HG03108 (cell line): ENCODE measurements at regions not wholly inside any gene's neighbourhood (a gene's known extent, or its start where the extent isn't known, plus 50 kb on each side); places are given as distances from the start of the nearest gene placed in this dataset.

Experiments
- ATAC-seq: cut with Tn5 transposase; IDR thresholded peaks from one replicate; pipeline ENCODE4 v1.9.1; 2021; ENCODE audit warnings: moderate library complexity; ENCODE audit not compliant: unreplicated experiment

DNA sequence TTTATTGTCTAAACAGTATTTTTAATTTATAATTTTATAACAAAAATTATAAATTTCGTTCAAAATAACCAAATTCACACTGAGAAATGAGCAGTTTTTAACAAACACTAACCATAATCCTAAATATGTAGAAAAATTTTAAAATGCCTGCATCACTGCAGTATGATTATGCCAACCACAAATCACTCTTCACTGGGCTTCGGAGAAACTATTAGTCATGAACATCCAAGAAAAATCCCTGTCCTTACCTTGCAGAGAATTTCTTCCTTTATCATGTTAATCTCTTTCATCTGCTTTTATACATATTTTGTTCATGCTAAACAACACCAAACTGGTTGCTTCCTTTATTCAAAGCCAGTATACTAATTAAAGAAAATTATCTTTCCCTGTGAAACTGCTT, 511.0 kb upstream of the ALCAM start:
- ATAC-seq = no peak

DNA sequence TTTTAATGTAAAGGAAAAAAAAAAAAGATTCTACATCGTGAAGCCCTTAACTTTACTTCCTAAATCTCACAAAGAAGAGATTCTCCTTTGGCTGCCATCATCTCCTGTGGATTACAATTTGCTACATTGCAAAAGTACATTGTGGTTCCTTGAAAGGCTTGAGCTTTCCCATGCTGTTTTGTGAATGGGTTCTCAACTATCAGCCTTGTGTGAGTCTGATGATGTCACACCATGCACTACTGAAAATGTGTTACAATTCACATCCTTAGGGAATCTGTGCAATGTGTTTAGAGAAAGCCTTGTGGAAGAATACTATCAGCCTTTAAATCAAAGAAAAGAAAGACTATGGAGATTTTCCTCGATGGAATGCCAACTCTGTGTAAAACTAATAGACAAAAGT, 510.0 kb upstream of the ALCAM start:
- no peak for ATAC-seq

DNA sequence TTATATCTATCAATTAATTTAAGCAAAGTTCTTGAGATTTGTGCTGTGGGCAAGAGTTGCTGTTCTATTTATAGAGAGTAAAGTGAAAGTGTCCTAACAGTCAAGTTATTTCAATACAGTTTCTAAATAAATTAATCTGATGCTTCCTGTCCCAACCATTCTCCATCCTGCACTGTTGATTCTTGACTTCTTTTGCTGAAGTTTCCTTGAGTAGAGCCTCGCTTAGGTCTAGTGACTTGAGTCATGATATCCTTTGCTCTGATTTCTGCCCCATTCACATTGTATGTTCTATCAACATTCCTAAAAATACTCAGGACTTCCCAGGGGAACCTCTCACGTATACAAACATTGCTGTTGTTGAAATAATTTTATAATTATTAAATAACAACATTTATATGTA, 498.4 kb upstream of the ALCAM start:
- ATAC-seq = no peak

DNA sequence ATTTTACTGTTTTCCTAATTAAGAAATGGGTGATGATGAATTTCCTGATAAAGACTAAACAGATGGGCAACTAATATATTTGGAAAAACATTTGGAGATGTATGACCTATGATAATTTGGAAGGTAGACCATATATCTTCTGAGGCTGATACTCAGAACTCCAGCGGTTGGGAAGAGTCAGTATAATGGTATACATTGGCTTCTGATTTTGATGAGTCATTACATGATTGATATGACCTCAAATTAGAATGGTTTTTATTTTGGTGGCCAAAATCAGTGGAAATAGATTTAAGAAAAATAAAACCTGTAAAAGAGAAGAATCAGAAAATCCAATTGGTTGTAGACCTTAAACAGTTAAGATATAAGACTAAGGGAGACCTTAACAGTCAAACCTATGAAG, 496.4 kb upstream of the ALCAM start:
- ATAC-seq = no peak

DNA sequence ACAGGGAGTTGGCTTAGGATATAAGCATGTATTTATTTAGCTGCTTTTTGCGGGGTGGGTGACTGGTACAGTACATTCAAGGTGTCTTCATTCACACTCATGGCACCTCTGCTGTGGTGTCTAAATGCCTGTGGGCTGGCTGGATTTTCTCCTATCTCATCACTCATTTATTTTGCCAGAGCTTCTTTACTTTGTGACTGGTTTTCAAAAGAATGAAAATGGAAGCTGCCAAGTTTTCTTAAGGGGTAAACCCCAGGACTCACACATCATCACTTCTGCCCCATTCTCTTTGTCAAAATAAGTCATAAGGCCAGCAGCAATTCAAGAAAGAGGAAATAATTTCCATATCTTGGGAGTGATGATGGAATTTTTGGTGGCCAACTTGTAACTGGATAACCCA, 493.4 kb upstream of the ALCAM start:
- no peak for ATAC-seq

DNA sequence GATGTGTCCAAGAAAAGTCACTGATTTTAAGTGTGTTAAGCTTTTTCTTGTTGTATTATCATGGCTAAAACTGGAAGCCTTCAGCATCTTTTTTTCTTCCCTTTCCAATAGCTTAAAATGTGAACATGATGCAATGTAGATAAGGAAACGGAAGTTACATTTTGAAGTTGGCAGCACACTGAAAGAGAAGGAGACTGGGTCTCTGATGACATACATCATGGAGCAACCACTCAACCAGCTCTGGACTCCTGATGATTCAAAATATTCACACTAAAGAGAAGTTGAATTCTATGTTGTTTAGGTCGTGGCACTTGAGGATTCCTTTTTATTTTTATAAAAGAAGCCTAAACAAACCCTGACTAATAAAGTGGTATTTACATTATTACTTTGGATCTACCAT, 488.3 kb upstream of the ALCAM start:
- no peak for ATAC-seq

DNA sequence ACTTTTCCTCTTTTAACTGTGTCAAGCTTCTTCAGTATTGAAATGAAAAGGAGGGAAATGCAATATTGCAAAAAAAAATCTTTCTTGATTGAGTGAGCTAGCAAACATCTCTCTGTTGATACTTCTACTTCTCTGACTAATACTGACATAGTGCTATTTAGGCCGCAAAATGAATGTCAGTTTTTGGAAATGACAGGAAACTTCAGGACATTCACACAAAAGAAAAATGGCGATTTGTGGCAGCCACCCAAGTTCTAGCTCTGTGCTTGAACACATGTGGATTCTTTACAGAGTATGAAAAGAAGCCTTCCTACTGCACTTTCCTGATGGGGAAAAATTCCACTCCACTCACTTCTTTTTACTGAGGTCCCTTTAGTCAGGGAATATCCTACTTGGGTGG, 486.8 kb upstream of the ALCAM start:
- ATAC-seq = no peak

DNA sequence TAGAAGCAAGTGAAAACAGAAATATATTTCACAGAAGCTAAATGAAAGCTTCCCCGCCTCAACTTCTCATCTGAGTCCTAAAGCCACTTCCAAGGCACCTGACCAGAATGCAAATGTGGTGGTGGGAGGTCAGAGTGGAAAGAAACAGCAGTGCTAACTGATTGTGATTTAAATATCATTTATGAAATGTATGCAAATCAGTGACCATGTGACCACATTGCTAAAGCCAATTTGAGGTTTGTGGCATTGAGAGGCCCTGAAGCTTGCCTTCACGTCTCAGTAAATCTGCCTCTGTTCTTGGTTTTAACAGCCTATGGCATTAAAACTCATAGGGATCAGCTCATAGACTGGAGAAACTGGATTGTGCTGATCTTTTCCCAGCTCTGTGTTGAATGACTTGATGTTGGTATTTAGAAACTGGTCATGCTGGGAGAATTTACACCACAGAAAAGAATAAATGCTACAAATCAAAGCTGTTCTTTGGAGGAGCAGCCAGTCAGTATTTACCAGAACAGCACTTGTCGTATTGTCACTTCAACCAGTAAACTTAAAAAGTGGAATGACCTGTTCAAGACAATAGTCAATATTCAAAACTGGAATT, 481.4 kb upstream of the ALCAM start:
- no peak for ATAC-seq

DNA sequence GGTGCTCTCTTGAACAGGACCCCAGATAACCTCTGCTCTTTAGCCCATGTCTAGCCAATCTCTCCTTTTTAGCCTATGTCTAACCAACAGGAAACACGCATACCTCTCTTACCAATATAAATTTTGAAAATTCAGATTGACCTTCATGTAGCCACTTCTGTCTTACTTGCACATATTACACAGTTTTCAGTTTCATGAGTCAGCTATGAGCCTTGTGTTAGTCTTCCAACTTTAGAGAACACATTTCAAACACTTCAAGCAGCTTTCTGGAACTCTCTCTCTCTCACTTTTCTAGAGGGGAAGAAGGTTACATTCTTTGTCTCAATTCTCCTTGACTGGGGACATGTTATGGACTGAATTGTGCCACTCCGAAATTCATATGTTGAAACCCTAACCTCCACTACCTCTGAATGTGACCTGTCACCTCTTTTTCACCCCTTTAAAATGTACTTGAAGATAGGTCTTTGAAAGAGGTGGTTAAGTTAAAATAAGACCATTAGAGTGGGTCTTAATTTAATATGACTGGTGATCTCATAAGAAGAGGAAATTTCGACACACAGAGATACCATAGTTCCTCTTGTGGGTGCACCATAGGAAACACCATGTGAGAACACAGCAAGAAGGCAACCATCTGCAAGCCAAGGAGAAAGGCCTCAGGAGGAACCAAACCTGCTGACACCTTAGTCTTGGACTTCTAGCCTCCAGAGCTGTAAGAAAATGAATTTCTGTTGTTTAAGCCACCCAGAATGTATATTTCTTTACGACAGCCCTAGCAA, 480.3 kb upstream of the ALCAM start:
- ATAC-seq = no peak

DNA sequence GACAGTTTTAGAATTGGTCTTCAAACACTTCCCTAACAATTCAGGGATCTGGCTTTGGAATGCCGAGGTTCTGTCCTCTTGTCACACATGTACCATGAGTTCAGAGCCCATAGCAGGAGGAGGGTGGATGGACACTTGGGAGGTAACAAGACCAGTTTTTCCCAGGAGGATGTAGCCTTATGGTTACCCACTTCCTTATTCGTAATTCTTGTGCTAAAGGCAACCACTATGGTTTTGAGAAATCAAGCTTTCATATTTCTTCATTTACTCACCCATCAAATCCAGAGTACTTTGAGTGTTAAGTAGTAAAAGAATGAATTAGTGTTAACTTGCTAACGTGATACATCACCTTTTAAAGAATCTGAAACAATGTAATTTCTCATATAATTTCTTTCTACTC, 479.6 kb upstream of the ALCAM start:
- no peak for ATAC-seq

DNA sequence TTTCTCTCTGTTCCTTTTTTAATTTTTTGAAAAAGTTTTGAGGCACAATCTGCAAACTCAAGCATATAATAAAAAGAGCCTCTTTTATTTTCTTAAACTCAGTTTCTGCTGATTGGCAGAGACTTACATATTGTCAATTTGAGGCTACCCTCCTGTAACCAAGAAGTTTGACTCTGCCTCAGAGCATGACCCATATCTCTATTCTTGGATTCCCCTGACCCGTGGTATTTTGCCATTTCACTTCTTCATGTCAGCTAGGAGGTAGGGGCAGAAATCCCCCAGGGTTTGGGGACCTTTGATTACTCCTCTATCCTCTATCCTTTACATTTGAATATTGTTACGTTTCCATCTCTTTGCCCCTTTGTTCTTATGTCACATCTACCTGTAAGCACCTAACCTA, 479.1 kb upstream of the ALCAM start:
- no peak for ATAC-seq

DNA sequence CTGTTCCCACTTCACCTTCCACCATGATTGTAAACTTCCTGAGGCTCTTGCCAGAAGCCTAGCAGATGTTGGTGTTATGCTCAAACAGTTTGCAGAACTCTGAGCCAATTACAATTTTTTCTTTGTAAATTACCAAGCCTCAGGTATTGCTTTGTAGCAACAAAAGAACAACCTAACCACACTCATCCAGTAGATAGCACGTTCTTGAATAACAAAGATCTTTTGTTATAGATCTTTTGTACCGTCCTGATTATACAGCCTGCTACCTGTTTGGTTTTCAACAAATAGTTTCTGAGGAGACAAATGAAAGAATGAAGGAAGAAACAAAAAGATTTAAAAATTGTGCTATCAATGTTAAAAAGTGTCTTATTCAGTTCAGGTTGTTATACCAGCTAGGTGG, 474.7 kb upstream of the ALCAM start:
- no peak for ATAC-seq

DNA sequence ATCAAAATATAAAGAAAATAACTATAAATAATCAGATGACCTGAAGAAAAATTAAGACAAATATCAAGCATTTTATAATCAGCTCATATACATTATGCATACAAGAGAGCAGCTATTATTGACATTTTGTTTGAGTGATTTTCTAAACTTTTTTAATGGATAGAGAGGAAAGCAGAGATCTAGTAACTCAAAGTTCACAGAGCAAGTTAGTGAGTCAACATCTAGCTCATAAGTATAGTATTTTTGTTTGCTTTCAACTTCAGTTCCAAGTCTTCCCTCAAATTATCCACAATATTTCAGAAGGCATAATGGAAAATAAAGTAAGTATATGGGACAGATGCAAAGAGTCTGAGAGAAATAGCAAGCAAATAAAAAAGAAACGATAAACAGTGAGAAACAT, 470.1 kb upstream of the ALCAM start:
- ATAC-seq = no peak

DNA sequence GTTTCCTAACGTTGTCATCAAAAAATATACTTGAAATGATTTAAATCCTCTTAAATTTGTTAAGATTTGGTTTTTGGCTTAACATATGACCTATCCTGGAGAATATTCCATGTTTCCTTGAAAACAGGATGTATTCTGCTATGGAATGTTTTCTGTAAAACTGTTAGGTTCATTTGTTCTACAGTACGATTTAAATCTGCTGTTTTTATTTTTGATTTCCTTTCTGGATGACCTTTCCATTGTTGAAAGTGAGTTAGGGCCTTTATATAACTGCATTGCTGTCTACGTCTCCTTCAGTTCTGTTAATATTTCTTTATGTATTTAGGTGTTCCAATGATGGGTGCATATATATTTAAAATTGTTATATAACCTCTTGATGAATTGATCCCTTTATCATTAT, 465.3 kb upstream of the ALCAM start:
- ATAC-seq = no peak

DNA sequence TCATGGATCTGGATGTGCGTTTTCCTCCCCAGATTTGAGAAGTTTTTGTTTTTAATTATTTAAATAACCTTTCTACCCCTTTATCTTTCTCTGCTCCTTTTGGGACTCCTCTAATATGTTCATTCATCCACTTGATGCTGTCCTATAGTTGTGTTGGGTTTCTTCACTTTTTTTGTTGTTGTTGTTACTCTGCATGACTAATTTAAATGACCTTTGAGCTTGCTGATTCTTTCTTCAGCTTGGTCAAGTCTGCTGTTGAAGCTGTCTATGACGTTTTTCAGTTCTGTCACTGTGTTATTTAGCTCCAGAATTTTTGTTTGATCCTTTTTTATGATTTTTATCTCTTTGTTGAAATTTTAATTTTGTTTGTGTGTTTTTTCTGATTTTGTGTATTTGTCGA, 463.6 kb upstream of the ALCAM start:
- ATAC-seq = no peak

DNA sequence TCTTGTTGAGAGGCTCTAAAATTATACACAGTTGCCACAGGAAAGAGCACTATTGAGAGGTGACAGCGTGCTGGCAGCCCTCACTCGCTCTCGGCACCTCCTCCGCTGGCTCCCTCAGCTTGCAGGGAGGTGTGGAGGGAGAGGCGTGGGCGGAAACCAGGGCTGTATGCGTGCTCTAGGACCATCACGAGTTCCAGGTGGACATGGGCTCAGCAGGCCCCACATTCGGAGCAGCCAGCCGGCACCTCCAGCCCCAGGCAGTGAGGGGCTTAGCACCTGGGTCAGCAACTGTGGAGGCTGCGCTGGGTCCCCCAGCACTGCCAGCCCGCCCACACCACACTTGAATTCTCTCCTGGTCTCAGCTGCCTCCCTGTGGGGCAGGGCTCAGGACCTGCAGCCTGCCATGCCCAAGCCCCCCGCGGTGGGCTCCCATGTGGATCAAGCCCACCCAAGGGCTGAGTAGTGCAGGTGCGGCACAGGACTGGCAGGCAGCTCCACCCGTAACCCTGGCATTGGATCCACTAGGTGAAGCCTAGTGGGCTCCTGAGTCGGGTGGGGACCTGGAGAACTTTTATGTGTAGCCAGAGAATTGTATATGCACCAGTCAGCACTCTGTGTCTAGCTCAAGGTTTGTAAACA, 460.6 kb upstream of the ALCAM start:
- ATAC-seq = no peak

DNA sequence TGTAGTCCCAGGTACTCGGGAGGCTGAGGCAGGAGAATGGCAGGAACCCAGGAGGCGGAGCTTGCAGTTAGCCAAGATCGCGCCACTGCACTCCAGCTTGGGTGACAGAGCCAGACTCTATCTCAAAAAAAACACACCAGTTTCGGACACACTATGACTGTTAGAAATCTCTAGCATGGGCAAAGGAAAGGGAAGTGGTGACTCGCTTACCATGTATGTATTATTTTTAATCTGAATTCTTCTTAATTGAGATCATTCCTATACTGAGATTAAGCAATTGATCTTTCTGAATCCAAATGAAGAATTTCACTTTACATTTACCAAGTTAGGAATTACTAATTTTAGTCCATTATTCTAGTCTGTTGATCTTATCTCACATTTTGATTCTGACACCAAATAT, 459.2 kb upstream of the ALCAM start:
- ATAC-seq = no peak

DNA sequence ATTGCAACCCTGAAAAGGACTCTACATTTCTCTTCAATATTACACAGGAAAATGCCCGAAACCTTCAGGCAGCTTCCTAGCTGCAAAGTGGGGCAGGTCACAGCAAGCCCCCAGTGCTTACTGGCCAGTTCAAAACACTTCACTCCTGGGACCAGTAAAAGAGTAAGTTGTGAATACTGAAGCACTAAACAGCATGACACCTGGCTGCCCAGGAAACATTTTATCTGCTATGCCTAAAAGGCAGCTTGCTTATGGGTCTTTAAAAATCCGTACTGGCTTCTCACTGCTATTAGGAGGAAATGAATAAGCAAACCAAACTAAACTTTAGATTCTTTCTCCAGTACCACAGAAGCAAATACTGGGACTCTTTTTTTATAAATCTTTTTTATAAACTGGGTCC, 457.9 kb upstream of the ALCAM start:
- ATAC-seq = no peak

DNA sequence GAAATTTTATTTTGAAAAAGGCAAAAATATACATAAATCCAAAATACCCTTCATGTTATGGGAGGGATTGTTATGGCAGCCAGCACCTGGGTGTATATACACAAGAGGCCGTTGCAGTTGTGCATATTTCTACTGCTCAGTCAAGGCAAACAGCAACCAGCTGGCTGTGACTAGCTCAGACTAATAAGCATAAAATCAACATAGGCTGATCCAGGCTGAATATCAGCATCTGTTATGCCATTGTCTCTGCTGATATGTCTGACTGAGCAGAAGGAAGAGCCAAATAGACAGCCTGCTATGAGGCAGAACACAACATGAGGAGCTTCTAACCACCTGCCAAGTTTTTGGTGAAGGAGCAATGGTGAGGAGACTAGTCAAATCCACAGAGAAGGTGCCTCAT, 457.5 kb upstream of the ALCAM start:
- no peak for ATAC-seq

DNA sequence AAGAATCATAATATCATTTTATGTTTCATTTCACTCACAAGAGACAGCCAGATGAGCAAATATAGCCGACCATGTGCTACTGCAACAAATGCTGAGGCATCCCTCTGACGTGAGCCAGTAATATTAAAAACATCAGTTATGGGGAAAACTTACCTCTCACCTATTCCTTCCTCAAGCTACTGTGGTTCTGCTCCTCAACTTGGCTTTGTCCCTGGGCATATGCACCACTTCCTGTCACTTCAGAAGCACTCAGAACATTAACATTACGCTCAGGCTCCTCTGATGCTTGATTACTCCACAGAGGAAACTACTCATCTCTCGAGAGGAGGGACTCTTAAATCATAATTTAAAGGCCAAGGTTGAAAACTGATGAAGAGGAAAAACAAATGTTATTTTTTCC, 457.0 kb upstream of the ALCAM start:
- no peak for ATAC-seq

DNA sequence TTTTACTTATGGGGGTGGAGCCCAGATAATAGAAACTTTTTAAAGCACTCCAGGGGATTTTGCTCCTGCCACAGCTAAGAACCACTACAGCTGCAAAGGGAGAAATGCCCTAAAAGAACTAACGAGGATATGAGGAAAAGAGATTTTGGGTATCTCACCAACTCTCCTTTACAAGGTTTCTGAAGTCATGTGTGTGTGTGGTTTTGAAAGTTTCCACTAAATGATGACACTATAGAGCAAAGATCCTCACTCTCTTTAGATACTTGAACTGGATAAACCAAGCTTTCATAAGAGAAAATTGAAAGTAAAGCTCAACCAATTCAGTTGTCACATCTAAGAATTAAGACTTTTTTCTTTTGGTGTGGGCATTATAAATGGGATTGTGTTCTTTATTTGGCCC, 455.3 kb upstream of the ALCAM start:
- no peak for ATAC-seq

DNA sequence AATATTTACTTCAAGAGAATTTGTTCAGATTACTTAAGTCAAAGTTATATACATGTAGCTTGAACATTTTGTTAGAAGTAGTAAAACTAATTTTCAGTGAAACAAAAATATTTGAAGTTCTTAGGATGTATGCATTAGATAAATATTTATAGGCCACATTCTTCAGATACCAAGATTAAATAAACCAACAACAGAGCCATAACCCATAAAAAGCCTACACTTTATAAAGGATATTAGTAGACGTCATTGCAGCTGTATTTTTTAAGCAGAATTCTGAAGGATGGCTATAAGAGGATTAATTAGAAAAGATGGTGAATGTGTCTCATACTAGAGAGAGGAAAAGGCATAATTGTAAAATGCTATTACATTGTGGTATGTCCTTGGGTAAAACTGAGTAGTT, 449.7 kb upstream of the ALCAM start:
- no peak for ATAC-seq

DNA sequence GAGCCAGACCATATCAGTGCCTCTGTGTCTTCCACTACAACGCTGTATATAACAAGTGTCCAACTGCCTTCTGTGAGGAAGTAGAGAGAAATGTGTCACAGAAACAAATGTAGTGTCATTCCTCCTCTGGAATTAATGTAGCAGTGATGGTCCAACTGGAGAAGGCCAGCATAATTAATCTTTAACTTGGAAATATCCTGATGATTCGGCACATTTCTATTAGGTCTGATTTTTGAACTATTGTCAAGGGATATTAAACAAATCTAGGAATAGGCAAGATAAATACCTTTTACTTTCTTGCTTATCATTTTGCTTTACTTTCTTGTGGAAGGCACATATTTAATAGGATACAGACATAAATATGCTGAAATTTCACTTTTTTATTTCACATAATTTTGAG, 446.2 kb upstream of the ALCAM start:
- ATAC-seq = no peak
